ENCODE measurements at regions not wholly inside any gene's neighbourhood (a gene's known extent, or its start where the extent isn't known, plus 50 kb on each side); places are given as distances from the start of the nearest gene placed in this dataset.

- TF ChIP-seq CTCF (IDR thresholded peaks at IDR 0.05; ENCODE audit: extremely low read depth in 1 of 2, insufficient read depth in 1 of 2, low read depth in 1 of 2, low read length in 2 of 2): no peak
- TF ChIP-seq MYC (IDR thresholded peaks at IDR 0.05; ENCODE audit: low read depth, low read length): no peak
- TF ChIP-seq JUN (IDR thresholded peaks at IDR 0.05; ENCODE audit: borderline replicate concordance, insufficient read depth, insufficient read length, low read depth): no peak
- no peak for TF ChIP-seq POLR2AphosphoS5 (IDR thresholded peaks at IDR 0.05; ENCODE audit: insufficient read depth, low read depth, low read length)
- no peak for TF ChIP-seq FOS (IDR thresholded peaks at IDR 0.05; ENCODE audit: borderline replicate concordance, insufficient read depth, low read length)
- TF ChIP-seq POLR2A (IDR thresholded peaks at IDR 0.05; ENCODE audit: low read depth, low read length): no peak
Observed at GRCh38 chr12:90281154-90281868, 572.7 kb upstream of the ATP2B1 start.
